HG02642 (cell line): ENCODE measurements at regions not wholly inside any gene's neighbourhood (a gene's known extent, or its start where the extent isn't known, plus 50 kb on each side); places are given as distances from the start of the nearest gene placed in this dataset.

Source experiments
- ATAC-seq: cut with Tn5 transposase; IDR thresholded peaks from one replicate; pipeline ENCODE4 v1.9.1; 2021; ENCODE audit warnings: mild to moderate bottlenecking; ENCODE audit not compliant: unreplicated experiment, poor library complexity

- no peak for ATAC-seq
These were observed 156.4 kb upstream of the ADAMTS16 start for GRCh38 chr5:4983701-4984100.

- no peak for ATAC-seq
These were observed 155.7 kb upstream of the ADAMTS16 start for GRCh38 chr5:4984461-4984860.

- no peak for ATAC-seq
These were observed 152.7 kb upstream of the ADAMTS16 start for GRCh38 chr5:4987431-4987830.

- ATAC-seq, result no peak
These were observed 151.0 kb upstream of the ADAMTS16 start for GRCh38 chr5:4989118-4989517.

- no peak for ATAC-seq
These were observed 150.1 kb upstream of the ADAMTS16 start for GRCh38 chr5:4990017-4990416.

- no peak for ATAC-seq
These were observed 149.7 kb upstream of the ADAMTS16 start for GRCh38 chr5:4990462-4990861.

GRCh38 chr5:4991925-4992324, 148.2 kb upstream of the ADAMTS16 start:
- ATAC-seq, result no peak

GRCh38 chr5:4995014-4995413, 145.1 kb upstream of the ADAMTS16 start:
- no peak for ATAC-seq

GRCh38 chr5:5005353-5005752, 134.8 kb upstream of the ADAMTS16 start:
- ATAC-seq, result no peak

- no peak for ATAC-seq
These were observed 133.6 kb upstream of the ADAMTS16 start for GRCh38 chr5:5006548-5006947.

GRCh38 chr5:5009240-5009639, 130.9 kb upstream of the ADAMTS16 start:
- ATAC-seq, result no peak

GRCh38 chr5:5011151-5011550, 129.0 kb upstream of the ADAMTS16 start:
- ATAC-seq, result no peak

GRCh38 chr5:5014586-5015235, 125.4 kb upstream of the ADAMTS16 start:
- ATAC-seq, result no peak

GRCh38 chr5:5017827-5018577, 122.1 kb upstream of the ADAMTS16 start:
- ATAC-seq, result no peak

GRCh38 chr5:5018578-5018970, 121.6 kb upstream of the ADAMTS16 start:
- ATAC-seq, result no peak

GRCh38 chr5:5021436-5021835, 118.7 kb upstream of the ADAMTS16 start:
- ATAC-seq, result no peak

- no peak for ATAC-seq
These were observed 114.9 kb upstream of the ADAMTS16 start for GRCh38 chr5:5025098-5025773.

- no peak for ATAC-seq
These were observed 114.2 kb upstream of the ADAMTS16 start for GRCh38 chr5:5025774-5026408.

- ATAC-seq, result no peak
These were observed 113.7 kb upstream of the ADAMTS16 start for GRCh38 chr5:5026409-5026785.

- ATAC-seq, result no peak
These were observed 108.5 kb upstream of the ADAMTS16 start for GRCh38 chr5:5031665-5032064.

GRCh38 chr5:5037674-5038073, 102.5 kb upstream of the ADAMTS16 start:
- no peak for ATAC-seq
